HepG2 (cell line): ENCODE measurements at regions not wholly inside any gene's neighbourhood (a gene's known extent, or its start where the extent isn't known, plus 50 kb on each side); places are given as distances from the start of the nearest gene placed in this dataset.

ENCODE experiments used
- ATAC-seq: fragments of 200-7000 bp; cut with Tn5 transposase; 3 replicates; pipeline ENCODE4 v1.9.1; 2020; ENCODE audit warnings: mild to moderate bottlenecking, moderate library complexity
- BruUV-seq: library from RNA; stranded (reverse); fragments of 400-500 nt; replicated peaks from 2 replicates; lab custom pipeline; 2021; lab: Mats Ljungman, UMichigan
- CTCF ChIA-PET: fragments of 300-600 bp; formaldehyde crosslinking; extraction: SDS; loops from one replicate; lab custom pipeline; 2021; ENCODE audit warnings: low total read pairs, inconsistent platforms, low intra/inter-chr PET ratio; lab: Yijun Ruan, JAX
- POLR2A ChIA-PET: fragments of 350-600 bp; sonication (Branson Sonifier 250); formaldehyde crosslinking; loops from one replicate; lab custom pipeline; 2020; ENCODE audit warnings: antibody characterized with exemption, inconsistent platforms; lab: Yijun Ruan, JAX
- DNase-seq: peaks from one replicate; pipeline ENCODE4 v3.0.0-alpha.2; 2015; ENCODE audit warnings: low spot score
- FAIRE-seq: peaks from 3 replicates; lab custom pipeline; 2011; peaks lifted over from hg19 to GRCh38; lab: Jason Lieb, UNC
- H2AFZ ChIP-seq: one replicate; pipeline ENCODE4 v1.6.1; 2011; ENCODE audit warnings: low read length, inconsistent platforms
- H3K27ac ChIP-seq: fragments of 300-600 bp; 3 replicates; pipeline ENCODE4 v1.8.0; 2011; ENCODE audit warnings: mixed run types, mild to moderate bottlenecking, mixed read lengths, low read length, inconsistent platforms; ENCODE audit not compliant: insufficient read depth; ENCODE audit errors: extremely low read length
- H3K27me3 ChIP-seq, 2 experiments: fragments of 200-600 bp in 1 of 2; 2 replicates in 1 of 2; 3 replicates in 1 of 2; pipeline versions ENCODE4 v1.6.0 to v1.8.0; 2011; ENCODE audit warnings: low read length in 2 of 2, mild to moderate bottlenecking in 2 of 2, moderate library complexity in 2 of 2, inconsistent platforms in 1 of 2; ENCODE audit not compliant: insufficient read depth in 2 of 2, control insufficient read depth in 1 of 2
- H3K36me3 ChIP-seq, 2 experiments: fragments of 200-600 bp in 1 of 2; replicated peaks in 1 of 2; 2 replicates in 1 of 2; 3 replicates in 1 of 2; pipeline versions ENCODE4 v1.5.1 to v1.8.0; 2011; ENCODE audit warnings: low read length in 2 of 2, inconsistent platforms in 1 of 2; ENCODE audit not compliant: insufficient read depth in 2 of 2, control insufficient read depth in 1 of 2
- H3K4me1 ChIP-seq: 2 replicates; pipeline ENCODE4 v1.5.1; 2012; ENCODE audit warnings: low read length, inconsistent platforms; ENCODE audit not compliant: insufficient read depth
- H3K4me2 ChIP-seq: 2 replicates; pipeline ENCODE4 v1.6.0; 2011; ENCODE audit warnings: low read depth, low read length, inconsistent platforms
- H3K4me3 ChIP-seq, 3 experiments: fragments of 200-600 bp in 1 of 3; sonication (generic), shearing (Covaris generic) in 1 of 3; replicated peaks in 1 of 3; 2 replicates each; pipeline ENCODE4 v1.5.1; 2011 to 2016; ENCODE audit warnings: low read length in 3 of 3, inconsistent platforms in 2 of 3, low read depth in 2 of 3, mild to moderate bottlenecking in 2 of 3, control low read depth in 1 of 3, mixed read lengths in 1 of 3; ENCODE audit not compliant: insufficient read depth in 1 of 3
- H3K79me2 ChIP-seq: one replicate; pipeline ENCODE4 v1.6.1; 2011; ENCODE audit warnings: low read length, inconsistent platforms; ENCODE audit not compliant: insufficient read depth
- H3K9ac ChIP-seq: 2 replicates; pipeline ENCODE4 v1.6.0; 2011; ENCODE audit warnings: mild to moderate bottlenecking, low read depth, low read length, inconsistent platforms; ENCODE audit not compliant: insufficient read depth
- H3K9me3 ChIP-seq: 2 replicates; pipeline ENCODE4 v1.5.1; 2012; ENCODE audit warnings: mild to moderate bottlenecking, low read length
- H4K20me1 ChIP-seq: 2 replicates; pipeline ENCODE4 v1.6.0; 2011; ENCODE audit warnings: inconsistent platforms, mild to moderate bottlenecking, low read length, moderate library complexity; ENCODE audit not compliant: insufficient read depth
- DNMT3B ChIP-seq: conservative IDR thresholded peaks from 2 replicates; pipeline ENCODE4 v1.6.1; 2016; ENCODE audit warnings: missing biosample characterization, control low read depth
- FOXP4 ChIP-seq: sonication (generic); formaldehyde crosslinking; IDR thresholded peaks from 2 replicates; pipeline ENCODE4 v1.4.0; 2020; ENCODE audit warnings: missing genetic modification reagents
- MEIS2 ChIP-seq: sonication (generic); formaldehyde crosslinking; IDR thresholded peaks from 2 replicates; pipeline ENCODE4 v1.9.0; 2021; ENCODE audit warnings: mild to moderate bottlenecking, missing genetic modification reagents
- SIX1 ChIP-seq: sonication (generic); formaldehyde crosslinking; IDR thresholded peaks from 2 replicates; pipeline ENCODE4 v1.4.0; 2020; ENCODE audit warnings: missing genetic modification reagents, borderline replicate concordance
- SMAD3 ChIP-seq: sonication (generic); formaldehyde crosslinking; IDR thresholded peaks from 2 replicates; pipeline ENCODE4 v1.4.0; 2020; ENCODE audit warnings: missing genetic modification reagents
- TBX2 ChIP-seq: sonication (generic); formaldehyde crosslinking; IDR thresholded peaks from 2 replicates; pipeline ENCODE4 v1.5.0; 2020; ENCODE audit warnings: missing genetic modification reagents, mild to moderate bottlenecking, borderline replicate concordance
- TOPORS ChIP-seq: sonication (generic); formaldehyde crosslinking; IDR thresholded peaks from 2 replicates; pipeline ENCODE4 v1.8.0; 2023; ENCODE audit warnings: mild to moderate bottlenecking, missing genetic modification reagents
- ZNF318 ChIP-seq: sonication (generic); formaldehyde crosslinking; IDR thresholded peaks from 2 replicates; pipeline ENCODE4 v1.4.0; 2020; ENCODE audit warnings: mild to moderate bottlenecking, missing genetic modification reagents
- ZNF746 ChIP-seq: sonication (generic); formaldehyde crosslinking; IDR thresholded peaks from 2 replicates; pipeline ENCODE4 v1.8.0; 2022; ENCODE audit warnings: mild to moderate bottlenecking, missing genetic modification reagents
- ZSCAN29 ChIP-seq: sonication (generic); formaldehyde crosslinking; conservative IDR thresholded peaks from 2 replicates; pipeline ENCODE4 v1.4.0; 2020; ENCODE audit warnings: mild to moderate bottlenecking, missing genetic modification reagents
- WGBS: methylation state at CpG from one replicate; pipeline ENCODE4 v1.1.6; 2017; ENCODE audit warnings: low lambda C conversion rate; 5-methylcytosine and 5-hydroxymethylcytosine counted together
- in situ Hi-C: cut with HindIII; loops from 2 replicates; pipeline ENCODE4 v1.10.0; 2017; ENCODE audit warnings: low pct_unique_long_range_greater_than_20kb; ENCODE audit not compliant: extremely low pct_ligation_motif_present
- intact Hi-C: fragments of 100-400 bp; cut with micrococcal nuclease; formaldehyde crosslinking; loops from one replicate; pipeline ENCODE4 v1.10.0; 2022; ENCODE audit not compliant: unreplicated experiment
- TF ChIP-seq, protein P1 (sequence below): sonication (generic); formaldehyde crosslinking; IDR thresholded peaks from 2 replicates; pipeline ENCODE4 v1.5.0; 2020; ENCODE audit warnings: missing genetic modification reagents
- TF ChIP-seq, protein P2 (sequence below): sonication (generic); formaldehyde crosslinking; conservative IDR thresholded peaks from 2 replicates; pipeline ENCODE4 v1.4.0; 2020; ENCODE audit warnings: missing genetic modification reagents

DNA sequence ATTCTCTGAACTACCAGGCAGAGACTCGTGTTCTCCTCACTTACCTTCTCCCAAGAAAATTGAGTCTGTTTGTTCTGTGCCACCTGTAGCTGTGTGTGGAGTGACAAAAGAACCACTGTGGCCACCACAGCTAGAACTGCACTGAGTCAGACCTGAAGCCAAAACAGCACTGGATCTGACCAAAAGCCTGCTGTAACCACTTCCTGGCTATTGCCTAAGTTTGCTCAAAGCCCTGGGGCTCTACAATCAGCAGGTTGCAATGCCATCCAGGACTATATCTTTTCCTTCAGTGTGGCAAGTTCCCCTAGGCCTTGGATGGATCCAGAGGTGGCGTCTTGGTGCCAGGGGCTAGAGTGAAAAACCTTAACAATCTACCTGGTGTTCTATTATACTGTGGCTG lies 449.1 kb downstream of the FAM133A start (continued):
- TF ChIP-seq ZNF318 (no peak), FOXP4 (CRISPR knock-in tag) (no peak)

- no peak overlapping the region for H3K27ac ChIP-seq
- FAIRE-seq (no peak), ATAC-seq (no peak), DNase-seq (no peak)
- CTCF ChIA-PET = no interaction called here
- H4K20me1 ChIP-seq = no peaks in the 10 kb centered on the region
- 5% methylated on average over 2 of the region's 2 CpGs for WGBS
- intact Hi-C loops = no loop called here
- no peaks in the 10 kb centered on the region for H3K9me3 ChIP-seq
- H3K9ac ChIP-seq = no peak overlapping the region
- H3K4me1 ChIP-seq = no peaks in the 10 kb centered on the region
- no peak overlapping the region for H3K4me2 ChIP-seq
- H2AFZ ChIP-seq = no peak overlapping the region
- H3K4me3 ChIP-seq = no peak overlapping the region
- in situ Hi-C loops = no loop called here
- no peaks in the 10 kb centered on the region for H3K79me2 ChIP-seq
- H3K27me3 ChIP-seq = no peaks in the 10 kb centered on the region
- H3K36me3 ChIP-seq = no peaks in the 10 kb centered on the region
- BruUV-seq = no TSS peak
- POLR2A ChIA-PET = no interaction called here
- no peak for TF ChIP-seq TBX2 (CRISPR knock-in tag)
- no peak for TF ChIP-seq ZSCAN29
- TF ChIP-seq, protein P1, sequence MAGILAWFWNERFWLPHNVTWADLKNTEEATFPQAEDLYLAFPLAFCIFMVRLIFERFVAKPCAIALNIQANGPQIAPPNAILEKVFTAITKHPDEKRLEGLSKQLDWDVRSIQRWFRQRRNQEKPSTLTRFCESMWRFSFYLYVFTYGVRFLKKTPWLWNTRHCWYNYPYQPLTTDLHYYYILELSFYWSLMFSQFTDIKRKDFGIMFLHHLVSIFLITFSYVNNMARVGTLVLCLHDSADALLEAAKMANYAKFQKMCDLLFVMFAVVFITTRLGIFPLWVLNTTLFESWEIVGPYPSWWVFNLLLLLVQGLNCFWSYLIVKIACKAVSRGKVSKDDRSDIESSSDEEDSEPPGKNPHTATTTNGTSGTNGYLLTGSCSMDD (CRISPR knock-in tag) = no peak
- no peak for TF ChIP-seq TOPORS (CRISPR knock-in tag)
- TF ChIP-seq SMAD3 (CRISPR knock-in tag) = no peak
- TF ChIP-seq SIX1 (CRISPR knock-in tag) = no peak
- no peak for TF ChIP-seq MEIS2 (CRISPR knock-in tag)
- no peak for TF ChIP-seq ZNF746 (CRISPR knock-in tag)
- TF ChIP-seq, protein P2, sequence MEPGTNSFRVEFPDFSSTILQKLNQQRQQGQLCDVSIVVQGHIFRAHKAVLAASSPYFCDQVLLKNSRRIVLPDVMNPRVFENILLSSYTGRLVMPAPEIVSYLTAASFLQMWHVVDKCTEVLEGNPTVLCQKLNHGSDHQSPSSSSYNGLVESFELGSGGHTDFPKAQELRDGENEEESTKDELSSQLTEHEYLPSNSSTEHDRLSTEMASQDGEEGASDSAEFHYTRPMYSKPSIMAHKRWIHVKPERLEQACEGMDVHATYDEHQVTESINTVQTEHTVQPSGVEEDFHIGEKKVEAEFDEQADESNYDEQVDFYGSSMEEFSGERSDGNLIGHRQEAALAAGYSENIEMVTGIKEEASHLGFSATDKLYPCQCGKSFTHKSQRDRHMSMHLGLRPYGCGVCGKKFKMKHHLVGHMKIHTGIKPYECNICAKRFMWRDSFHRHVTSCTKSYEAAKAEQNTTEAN (CRISPR knock-in tag) = no peak
- no peak for TF ChIP-seq DNMT3B (CRISPR knock-in tag)
These were observed 489.0 kb downstream of the FAM133A start for GRCh38 chrX:94162971-94163370.
